ENCODE measurements at regions not wholly inside any gene's neighbourhood (a gene's known extent, or its start where the extent isn't known, plus 50 kb on each side); places are given as distances from the start of the nearest gene placed in this dataset.

DNA sequence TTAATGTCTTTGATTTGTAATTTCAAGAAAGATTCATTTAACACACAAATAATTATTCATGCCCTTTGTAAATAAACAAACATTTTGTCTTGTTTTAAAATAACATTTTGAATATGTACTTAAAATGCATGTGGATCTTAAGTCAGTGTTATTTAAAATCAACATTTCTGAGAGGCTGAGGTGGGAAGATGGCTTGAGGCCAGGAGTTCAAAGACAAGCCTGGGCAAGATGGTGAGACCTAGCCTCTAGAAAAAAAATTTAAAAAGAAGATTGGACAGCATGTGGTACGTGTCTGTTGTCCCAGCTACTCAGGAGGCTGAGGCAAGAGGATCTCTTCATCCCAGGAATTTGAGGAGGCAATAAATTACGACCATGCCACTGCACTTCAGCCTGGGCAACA, 1268.2 kb downstream of the SLITRK1 start:
- no peak overlapping the region for H2AK5ac ChIP-seq (ENCODE audit: low read depth, low read length)
- no TSS peak for BruUV-seq (replicated peaks)
- H2AK9ac ChIP-seq (replicated peaks; ENCODE audit: low read depth, low read length, poor library complexity) = no peak overlapping the region
- H3K56ac ChIP-seq (ENCODE audit: extremely low read depth, insufficient read depth, low read length) = no peak overlapping the region
- no peak overlapping the region for H3K9ac ChIP-seq (ENCODE audit: low read depth, low read length)
- no CpG with 5 or more reads among the region's 2 CpGs for WGBS, 2 experiments (ENCODE audit: extremely low coverage in 2 of 2, insufficient read length in 1 of 2)
- no peak for ATAC-seq (ENCODE audit: low read depth)
- no peaks in the 10 kb centered on the region for H3K36me3 ChIP-seq (ENCODE audit: control insufficient read depth, insufficient read depth, low read length)
- dilution Hi-C loops (cut with HindIII; ENCODE audit: low sequenced_read_pairs, unreplicated experiment) (no loop called here), intact Hi-C loops (cut with micrococcal nuclease) (no loop called here), in situ Hi-C loops (cut with MboI; ENCODE audit: low sequenced_read_pairs) (no loop called here)
- no peak overlapping the region for H4K5ac ChIP-seq (ENCODE audit: low read depth, low read length)
- no peak overlapping the region for H3K18ac ChIP-seq (ENCODE audit: low read depth, low read length)
- no peak overlapping the region for H3K4me2 ChIP-seq (ENCODE audit: low read depth, low read length)
- no peak overlapping the region for H2BK5ac ChIP-seq (ENCODE audit: low read depth, low read length, poor library complexity, severe bottlenecking)
- H3K27ac ChIP-seq (ENCODE audit: insufficient read depth, low read length) = no peak overlapping the region
- no peaks in the 10 kb centered on the region for H3K27me3 ChIP-seq (ENCODE audit: control insufficient read depth, insufficient read depth, low read length)
- no peak for DNase-seq
- ChIA-PET POLR2A (ENCODE audit: unreplicated experiment) (no interaction called here), CTCF (interaction anchor here (0.7 kb wide), 1 partner anchor 9 kb away, joined by 3 read pairs; no protein-coding TSS in a partner anchor)
- H3K9me3 ChIP-seq (ENCODE audit: control insufficient read depth, insufficient read depth, low read length) = no peaks in the 10 kb centered on the region
- H3K79me1 ChIP-seq (ENCODE audit: low read depth in 1 of 2, low read length in 2 of 2) = no peaks in the 10 kb centered on the region
- H3K14ac ChIP-seq (replicated peaks; ENCODE audit: low read depth, low read length) = no peak overlapping the region
- no peak overlapping the region for H2BK15ac ChIP-seq (ENCODE audit: low read depth, low read length)
- H4K20me1 ChIP-seq (ENCODE audit: insufficient read depth, low read length) = no peaks in the 10 kb centered on the region
- no peaks in the 10 kb centered on the region for H3K4me1 ChIP-seq (ENCODE audit: control insufficient read depth, insufficient read depth, low read length)
- H2BK20ac ChIP-seq (ENCODE audit: low read depth, low read length) = no peak overlapping the region
- H4K8ac ChIP-seq (ENCODE audit: low read depth in 2 of 2, low read length in 2 of 2) = no peak overlapping the region
- no peaks in the 10 kb centered on the region for H3K9me1 ChIP-seq (ENCODE audit: insufficient read depth, low read length)
- no peak overlapping the region for H3K4me3 ChIP-seq (ENCODE audit: insufficient read depth, low read depth, low read length)
- no peak for TF ChIP-seq RAD21 (IDR thresholded peaks at IDR 0.05; ENCODE audit: low read length)
- H3K4ac ChIP-seq (ENCODE audit: low read depth, low read length) = no peak overlapping the region
- H2AFZ ChIP-seq (replicated peaks; ENCODE audit: low read length, poor library complexity) = no peak overlapping the region
- no peak overlapping the region for H3K23ac ChIP-seq (ENCODE audit: low read depth, low read length)
- no peak overlapping the region for H2BK120ac ChIP-seq (ENCODE audit: low read depth, low read length)
- H4K91ac ChIP-seq (ENCODE audit: insufficient read depth, low read depth, low read length) = no peak overlapping the region

Data from IMR-90 (cell line).